CD4-positive, alpha-beta memory T cell (primary cell): ENCODE measurements at regions not wholly inside any gene's neighbourhood (a gene's known extent, or its start where the extent isn't known, plus 50 kb on each side); places are given as distances from the start of the nearest gene placed in this dataset.

Experiments used
- CTCF ChIA-PET: fragments of 350-600 bp; sonication (Branson Sonifier 250); formaldehyde crosslinking; loops from one replicate; lab custom pipeline; 2021; ENCODE audit warnings: inconsistent platforms; ENCODE audit not compliant: partially characterized antibody; lab: Charles Lee
- POLR2A ChIA-PET: fragments of 350-600 bp; sonication (Branson Sonifier 250); formaldehyde crosslinking; loops from one replicate; lab custom pipeline; 2021; ENCODE audit not compliant: partially characterized antibody; lab: Charles Lee
- DNase-seq, 5 donors: peaks; one replicate each; pipeline versions ENCODE4 v3.0.0 to v3.0.0-alpha.2; 2020 to 2022; ENCODE audit warnings: mixed read lengths in 1 of 5
- H3K27ac ChIP-seq: one replicate; pipeline ENCODE4 v1.7.0; 2013; ENCODE audit warnings: low read depth, low read length
- H3K27me3 ChIP-seq: 2 replicates; pipeline ENCODE4 v1.7.0; 2013; ENCODE audit warnings: mild to moderate bottlenecking, low read length, moderate library complexity; ENCODE audit not compliant: insufficient read depth
- H3K36me3 ChIP-seq: 2 replicates; pipeline ENCODE4 v1.7.0; 2013; ENCODE audit warnings: mild to moderate bottlenecking, low read length, moderate library complexity; ENCODE audit not compliant: insufficient read depth
- H3K4me1 ChIP-seq: 2 replicates; pipeline ENCODE4 v1.7.0; 2013; ENCODE audit warnings: mild to moderate bottlenecking, low read length, moderate library complexity; ENCODE audit not compliant: insufficient read depth
- H3K4me3 ChIP-seq, 2 donors: one replicate each; pipeline ENCODE4 v1.7.0; 2013; ENCODE audit warnings: low read length in 2 of 2, mild to moderate bottlenecking in 1 of 2
- H3K9me3 ChIP-seq, 2 donors: one replicate each; pipeline ENCODE4 v1.7.0; 2013; ENCODE audit warnings: low read length in 2 of 2, control low read depth in 1 of 2; ENCODE audit not compliant: control insufficient read depth in 1 of 2
- H3K27ac Mint-ChIP-seq, 7 donors: one replicate each; pipeline ENCODE4 v1.8.0; 2020 to 2021; ENCODE audit warnings: mixed read lengths in 7 of 7, mild to moderate bottlenecking in 6 of 7, inconsistent platforms in 3 of 7, moderate library complexity in 3 of 7
- H3K27me3 Mint-ChIP-seq, 2 donors: one replicate each; pipeline ENCODE4 v1.8.0; 2020 to 2021; ENCODE audit warnings: mixed read lengths in 2 of 2
- H3K36me3 Mint-ChIP-seq, 2 donors: one replicate each; pipeline ENCODE4 v1.8.0; 2020 to 2021; ENCODE audit warnings: mixed read lengths in 2 of 2, inconsistent platforms in 1 of 2, mild to moderate bottlenecking in 1 of 2
- H3K4me1 Mint-ChIP-seq, 4 donors: one replicate each; pipeline ENCODE4 v1.8.0; 2020 to 2021; ENCODE audit warnings: mixed read lengths in 4 of 4, mild to moderate bottlenecking in 1 of 4
- H3K4me3 Mint-ChIP-seq, 8 donors: one replicate each; pipeline ENCODE4 v1.8.0; 2020 to 2021; ENCODE audit warnings: mixed read lengths in 8 of 8, mild to moderate bottlenecking in 7 of 8, moderate library complexity in 6 of 8, inconsistent platforms in 3 of 8
- H3K9me3 Mint-ChIP-seq, 8 donors: one replicate each; pipeline ENCODE4 v1.8.0; 2020 to 2021; ENCODE audit warnings: mixed read lengths in 8 of 8, mild to moderate bottlenecking in 5 of 8, inconsistent platforms in 3 of 8, moderate library complexity in 1 of 8
- intact Hi-C: fragments of 100-400 bp; cut with micrococcal nuclease; formaldehyde crosslinking; loops from one replicate; pipeline ENCODE4 v1.15.1; 2023

- H3K36me3 ChIP-seq = no peaks in the 10 kb centered on the region
- no peaks in the 10 kb centered on the region for H3K4me1 ChIP-seq
- CTCF ChIA-PET = no interaction called here
- Mint-ChIP-seq H3K36me3 (no peaks in the 10 kb centered on the region), H3K27me3 (no peaks in the 10 kb centered on the region), H3K27ac (no peak overlapping the region), H3K4me3 (no peak overlapping the region), H3K9me3 (peaks cover 0 to 3% (median 0%) of the 10 kb centered on the region in 8 donors), H3K4me1 (no peaks in the 10 kb centered on the region)
- POLR2A ChIA-PET = no interaction called here
- H3K4me3 ChIP-seq = no peak overlapping the region
- intact Hi-C loops = no loop called here
- H3K27ac ChIP-seq = no peak overlapping the region
- H3K27me3 ChIP-seq = no peaks in the 10 kb centered on the region
- no peaks in the 10 kb centered on the region for H3K9me3 ChIP-seq
- DNase-seq = no peak
Observed at GRCh38 chr12:87775051-87775450, 254.2 kb downstream of the C12orf50 start.

- Histone ChIP-seq H3K27ac (no peak overlapping the region), H3K4me3 (no peak overlapping the region), H3K27me3 (no peaks in the 10 kb centered on the region), H3K36me3 (no peaks in the 10 kb centered on the region), H3K9me3 (no peaks in the 10 kb centered on the region), H3K4me1 (no peaks in the 10 kb centered on the region)
- POLR2A ChIA-PET = no interaction called here
- H3K9me3 Mint-ChIP-seq = peaks cover 0 to 3% (median 0%) of the 10 kb centered on the region in 8 donors
- intact Hi-C loops = no loop called here
- no peaks in the 10 kb centered on the region for H3K36me3 Mint-ChIP-seq
- CTCF ChIA-PET = no interaction called here
- no peak overlapping the region for H3K4me3 Mint-ChIP-seq
- H3K4me1 Mint-ChIP-seq = no peaks in the 10 kb centered on the region
- H3K27ac Mint-ChIP-seq = no peak overlapping the region
- H3K27me3 Mint-ChIP-seq = no peaks in the 10 kb centered on the region
- no peak for DNase-seq
Observed at GRCh38 chr12:87772401-87772800, 256.8 kb downstream of the C12orf50 start.

- Histone ChIP-seq H3K9me3 (no peaks in the 10 kb centered on the region), H3K27me3 (no peaks in the 10 kb centered on the region), H3K27ac (no peak overlapping the region), H3K36me3 (no peaks in the 10 kb centered on the region), H3K4me1 (no peaks in the 10 kb centered on the region), H3K4me3 (no peak overlapping the region)
- Mint-ChIP-seq H3K27ac (no peak overlapping the region), H3K9me3 (peaks cover 0 to 3% (median 0%) of the 10 kb centered on the region in 8 donors), H3K27me3 (no peaks in the 10 kb centered on the region), H3K4me3 (no peak overlapping the region), H3K4me1 (no peaks in the 10 kb centered on the region), H3K36me3 (no peaks in the 10 kb centered on the region)
- no peak for DNase-seq
- ChIA-PET CTCF (no interaction called here), POLR2A (no interaction called here)
- intact Hi-C loops = no loop called here
Observed at GRCh38 chr12:87768501-87769287, 260.5 kb downstream of the C12orf50 start.

- H3K4me1 ChIP-seq = no peaks in the 10 kb centered on the region
- no peaks in the 10 kb centered on the region for H3K36me3 ChIP-seq
- Mint-ChIP-seq H3K4me3 (no peak overlapping the region), H3K4me1 (no peaks in the 10 kb centered on the region), H3K27me3 (no peaks in the 10 kb centered on the region), H3K36me3 (no peaks in the 10 kb centered on the region), H3K27ac (no peak overlapping the region), H3K9me3 (no peaks in the 10 kb centered on the region)
- H3K4me3 ChIP-seq = no peak overlapping the region
- POLR2A ChIA-PET = no interaction called here
- H3K9me3 ChIP-seq = no peaks in the 10 kb centered on the region
- no peaks in the 10 kb centered on the region for H3K27me3 ChIP-seq
- no peak overlapping the region for H3K27ac ChIP-seq
- intact Hi-C loops = no loop called here
- CTCF ChIA-PET = no interaction called here
- no peak for DNase-seq
Observed at GRCh38 chr12:87766044-87766443, 263.2 kb downstream of the C12orf50 start.

- POLR2A ChIA-PET = no interaction called here
Observed at GRCh38 chr12:87760943-87761342, 268.3 kb downstream of the C12orf50 start.

GRCh38 chr12:87758271-87758670 is 270.9 kb downstream of the C12orf50 start:
- H3K27me3 Mint-ChIP-seq = no peaks in the 10 kb centered on the region
- Histone ChIP-seq H3K9me3 (no peaks in the 10 kb centered on the region), H3K36me3 (no peaks in the 10 kb centered on the region), H3K4me1 (no peaks in the 10 kb centered on the region), H3K4me3 (no peak overlapping the region), H3K27ac (no peak overlapping the region), H3K27me3 (no peaks in the 10 kb centered on the region)
- POLR2A ChIA-PET = no interaction called here
- no peak overlapping the region for H3K27ac Mint-ChIP-seq
- no peak for DNase-seq
- intact Hi-C loops = no loop called here
- H3K36me3 Mint-ChIP-seq = no peaks in the 10 kb centered on the region
- no peaks in the 10 kb centered on the region for H3K4me1 Mint-ChIP-seq
- CTCF ChIA-PET = no interaction called here
- H3K9me3 Mint-ChIP-seq = peaks cover 0 to 9% (median under 1%) of the 10 kb centered on the region in 8 donors
- no peak overlapping the region for H3K4me3 Mint-ChIP-seq

More at GRCh38 chr12:87760943-87761342, 268.3 kb downstream of the C12orf50 start:
- Histone ChIP-seq H3K36me3 (no peaks in the 10 kb centered on the region), H3K27ac (no peak overlapping the region), H3K9me3 (no peaks in the 10 kb centered on the region), H3K4me1 (no peaks in the 10 kb centered on the region), H3K4me3 (no peak overlapping the region), H3K27me3 (no peaks in the 10 kb centered on the region)
- no peaks in the 10 kb centered on the region for H3K4me1 Mint-ChIP-seq
- peaks cover 0 to 4% (median 0%) of the 10 kb centered on the region in 8 donors for H3K9me3 Mint-ChIP-seq
- H3K27ac Mint-ChIP-seq = no peak overlapping the region
- H3K27me3 Mint-ChIP-seq = no peaks in the 10 kb centered on the region
- no peak for DNase-seq
- CTCF ChIA-PET = no interaction called here
- intact Hi-C loops = no loop called here
- H3K36me3 Mint-ChIP-seq = no peaks in the 10 kb centered on the region
- no peak overlapping the region for H3K4me3 Mint-ChIP-seq

- Histone ChIP-seq H3K4me1 (no peaks in the 10 kb centered on the region), H3K36me3 (no peaks in the 10 kb centered on the region), H3K9me3 (no peaks in the 10 kb centered on the region), H3K27ac (no peak overlapping the region), H3K4me3 (no peak overlapping the region), H3K27me3 (no peaks in the 10 kb centered on the region)
- intact Hi-C loops = no loop called here
- H3K4me3 Mint-ChIP-seq = no peak overlapping the region
- H3K36me3 Mint-ChIP-seq = no peaks in the 10 kb centered on the region
- H3K27me3 Mint-ChIP-seq = no peaks in the 10 kb centered on the region
- POLR2A ChIA-PET = no interaction called here
- no peak overlapping the region for H3K27ac Mint-ChIP-seq
- CTCF ChIA-PET = no interaction called here
- no peaks in the 10 kb centered on the region for H3K4me1 Mint-ChIP-seq
- no peak for DNase-seq
- H3K9me3 Mint-ChIP-seq = peaks cover 0 to 9% (median under 1%) of the 10 kb centered on the region in 8 donors
Observed at GRCh38 chr12:87756721-87757120, 272.5 kb downstream of the C12orf50 start.
